PC-3 (cell line): ENCODE measurements at regions not wholly inside any gene's neighbourhood (a gene's known extent, or its start where the extent isn't known, plus 50 kb on each side); places are given as distances from the start of the nearest gene placed in this dataset.

ENCODE experiments used
- ATAC-seq: fragments of 200-7000 bp; cut with Tn5 transposase; 2 replicates; pipeline ENCODE4 v1.9.1; 2020; ENCODE audit warnings: mild to moderate bottlenecking, moderate library complexity
- BruUV-seq: library from RNA; stranded (reverse); fragments of 400-500 nt; replicated peaks from 2 replicates; lab custom pipeline; 2021; lab: Mats Ljungman, UMichigan
- CTCF ChIA-PET: fragments of 300-600 bp; sonication (Branson Sonifier 250); formaldehyde crosslinking; loops from one replicate; lab custom pipeline; 2022; ENCODE audit warnings: antibody characterized with exemption; lab: Charles Lee
- POLR2A ChIA-PET: fragments of 300-600 bp; sonication (Branson Sonifier 250); formaldehyde crosslinking; loops from one replicate; lab custom pipeline; 2022; ENCODE audit warnings: antibody characterized with exemption; ENCODE audit not compliant: unreplicated experiment; lab: Charles Lee
- DNase-seq: peaks from one replicate; pipeline ENCODE4 v3.0.0-alpha.2; 2015
- H2AFZ ChIP-seq: fragments of 300-600 bp; sonication (generic); 2 replicates; pipeline ENCODE4 v1.6.0; 2016; ENCODE audit warnings: antibody characterized with exemption, low read length
- H3F3A ChIP-seq: fragments of 300-600 bp; sonication (generic); one replicate; pipeline ENCODE4 v1.6.0; 2017; ENCODE audit warnings: antibody characterized with exemption, low read length, control low read depth, mild to moderate bottlenecking; ENCODE audit not compliant: unreplicated experiment
- H3K27ac ChIP-seq: fragments of 300-600 bp; sonication (generic); 2 replicates; pipeline ENCODE4 v1.5.1; 2016; ENCODE audit warnings: mild to moderate bottlenecking, low read length
- H3K27me3 ChIP-seq: fragments of 300-600 bp; sonication (generic); 2 replicates; pipeline ENCODE4 v1.6.1; 2016; ENCODE audit warnings: low read length, mixed read lengths
- H3K36me3 ChIP-seq: fragments of 300-600 bp; sonication (generic); 2 replicates; pipeline ENCODE4 v1.6.1; 2016; ENCODE audit warnings: low read depth, mixed run types, low read length, mixed read lengths
- H3K4me1 ChIP-seq: fragments of 300-600 bp; sonication (generic); 2 replicates; pipeline ENCODE4 v1.5.1; 2016; ENCODE audit warnings: low read length; ENCODE audit not compliant: insufficient read depth
- H3K4me2 ChIP-seq: fragments of 300-600 bp; sonication (generic); 2 replicates; pipeline ENCODE4 v1.6.0; 2016; ENCODE audit warnings: low read length
- H3K4me3 ChIP-seq: fragments of 300-600 bp; sonication (generic); 2 replicates; pipeline ENCODE4 v1.5.1; 2016; ENCODE audit warnings: mild to moderate bottlenecking, low read length, mixed read lengths
- H3K79me2 ChIP-seq: fragments of 300-600 bp; sonication (generic); 2 replicates; pipeline ENCODE4 v1.6.1; 2017; ENCODE audit warnings: low read length, mixed read lengths
- H3K9ac ChIP-seq: fragments of 300-600 bp; sonication (generic); 2 replicates; pipeline ENCODE4 v1.6.0; 2016; ENCODE audit warnings: mild to moderate bottlenecking, low read length
- H3K9me2 ChIP-seq: fragments of 300-600 bp; sonication (generic); replicated peaks from 2 replicates; pipeline ENCODE4 v1.6.1; 2016; ENCODE audit warnings: mixed run types, low read length, mixed read lengths
- H3K9me3 ChIP-seq: fragments of 300-600 bp; sonication (generic); 2 replicates; pipeline ENCODE4 v1.6.1; 2016; ENCODE audit warnings: low read length, mixed read lengths
- H4K20me1 ChIP-seq: fragments of 300-600 bp; sonication (generic); 2 replicates; pipeline ENCODE4 v1.6.1; 2016; ENCODE audit warnings: low read length, mixed read lengths
- CTCF ChIP-seq: fragments of 300-600 bp; sonication (generic); conservative IDR thresholded peaks from 2 replicates; pipeline ENCODE4 v1.5.1; 2017; ENCODE audit warnings: antibody characterized with exemption, low read depth, mild to moderate bottlenecking, low read length
- EZH2 ChIP-seq: fragments of 300-600 bp; sonication (generic); IDR thresholded peaks from one replicate; pipeline ENCODE4 v1.6.1; 2017; ENCODE audit warnings: antibody characterized with exemption, mild to moderate bottlenecking, low read length; ENCODE audit not compliant: unreplicated experiment
- EZH2phosphoT487 ChIP-seq: fragments of 300-600 bp; sonication (generic); IDR thresholded peaks from 2 replicates; pipeline ENCODE4 v1.6.1; 2018; ENCODE audit warnings: mild to moderate bottlenecking, antibody characterized with exemption, low read length, borderline replicate concordance
- intact Hi-C: fragments of 100-400 bp; cut with micrococcal nuclease; formaldehyde crosslinking; loops from 2 replicates; pipeline ENCODE4 v1.9.0; 2023

- BruUV-seq = no TSS peak
- no peak overlapping the region for H3K9ac ChIP-seq
- no peaks in the 10 kb centered on the region for H3K9me3 ChIP-seq
- no peaks in the 10 kb centered on the region; the same call in 1 of the 2 replicates for H3K4me1 ChIP-seq
- no peaks in the 10 kb centered on the region for H3K36me3 ChIP-seq
- no peak overlapping the region for H3K4me2 ChIP-seq
- no peaks in the 10 kb centered on the region for H4K20me1 ChIP-seq
- ChIA-PET POLR2A (no interaction called here), CTCF (no interaction called here)
- no peak for DNase-seq
- H3K27me3 ChIP-seq = no peaks in the 10 kb centered on the region
- ATAC-seq = no peak
- no peak overlapping the region for H3K4me3 ChIP-seq
- no peaks in the 10 kb centered on the region for H3K9me2 ChIP-seq
- H3K27ac ChIP-seq = no peak overlapping the region
- H3K79me2 ChIP-seq = no peaks in the 10 kb centered on the region
- no peak overlapping the region for H2AFZ ChIP-seq
- H3F3A ChIP-seq = no peaks in the 10 kb centered on the region
- intact Hi-C loops = no loop called here
- no peak for TF ChIP-seq CTCF
- TF ChIP-seq EZH2phosphoT487 = no peak
- TF ChIP-seq EZH2 = no peak
These were observed 947.5 kb downstream of the CDH11 start for GRCh38 chr16:64174327-64174726.

GRCh38 chr16:64172652-64173051 lies 949.2 kb downstream of the CDH11 start:
- Histone ChIP-seq H3K27me3 (no peaks in the 10 kb centered on the region), H3K27ac (no peak overlapping the region), H3K4me3 (no peak overlapping the region), H3K79me2 (no peaks in the 10 kb centered on the region), H3K9me3 (no peaks in the 10 kb centered on the region), H3K36me3 (no peaks in the 10 kb centered on the region), H2AFZ (0 out of 2 replicates have a peak overlapping the region, but pooled peaks have one; percentile 9), H3K4me2 (no peak overlapping the region), H3K9ac (no peak overlapping the region), H3F3A (no peaks in the 10 kb centered on the region), H3K9me2 (no peaks in the 10 kb centered on the region), H3K4me1 (no peaks in the 10 kb centered on the region; the same call in 1 of the 2 replicates), H4K20me1 (no peaks in the 10 kb centered on the region)
- BruUV-seq = no TSS peak
- TF ChIP-seq CTCF (no peak), EZH2 (no peak), EZH2phosphoT487 (no peak)
- intact Hi-C loops = no loop called here
- POLR2A ChIA-PET = no interaction called here
- no peak for ATAC-seq
- no peak for DNase-seq
- CTCF ChIA-PET = no interaction called here

- H3K27ac ChIP-seq = no peak overlapping the region
- H3K4me1 ChIP-seq = no peaks in the 10 kb centered on the region; the same call in 1 of the 2 replicates
- H3K9me3 ChIP-seq = no peaks in the 10 kb centered on the region
- H3K9ac ChIP-seq = no peak overlapping the region
- H3K9me2 ChIP-seq = no peaks in the 10 kb centered on the region
- H2AFZ ChIP-seq = 0 out of 2 replicates have a peak overlapping the region, but pooled peaks have one; percentile 9
- no peaks in the 10 kb centered on the region for H3K36me3 ChIP-seq
- no peaks in the 10 kb centered on the region for H3F3A ChIP-seq
- H3K4me3 ChIP-seq = no peak overlapping the region
- H3K4me2 ChIP-seq = no peak overlapping the region
- TF ChIP-seq CTCF (no peak), EZH2 (no peak), EZH2phosphoT487 (no peak)
- intact Hi-C loops = no loop called here
- ATAC-seq = no peak
- no peak for DNase-seq
- ChIA-PET POLR2A (no interaction called here), CTCF (no interaction called here)
- H4K20me1 ChIP-seq = no peaks in the 10 kb centered on the region
- no TSS peak for BruUV-seq
- no peaks in the 10 kb centered on the region for H3K27me3 ChIP-seq
- no peaks in the 10 kb centered on the region for H3K79me2 ChIP-seq
These were observed 949.6 kb downstream of the CDH11 start for GRCh38 chr16:64172226-64172625.
